ENCODE measurements at regions not wholly inside any gene's neighbourhood (a gene's known extent, or its start where the extent isn't known, plus 50 kb on each side); places are given as distances from the start of the nearest gene placed in this dataset.

- TF ChIP-seq CTCF (optimal IDR thresholded peaks at IDR 0.05 in 1 of 3, IDR thresholded peaks at IDR 0.05 in 1 of 3, conservative IDR thresholded peaks at IDR 0.05 in 1 of 3; ENCODE audit: extremely low read depth in 1 of 3, insufficient read depth in 2 of 3, low read length in 3 of 3) = no peak
- TF ChIP-seq EZH2 (IDR thresholded peaks at IDR 0.05; ENCODE audit: low read length) = no peak
Measured at GRCh38 chr5:143539742-143540141, 136.3 kb upstream of the NR3C1 start.
